Fibroblast of skin of back (primary cell): ENCODE measurements at regions not wholly inside any gene's neighbourhood (a gene's known extent, or its start where the extent isn't known, plus 50 kb on each side); places are given as distances from the start of the nearest gene placed in this dataset.
A peak's percentile ranks its signal among the peaks of the same experiment; 100 is the strongest.

ENCODE experiments used
- DNase-seq: peaks from one replicate; pipeline ENCODE4 v3.0.0-alpha.2; 2013

GRCh38 chr7:88700725-88701124 lies 58.8 kb upstream of the ZNF804B start:
- no peak for DNase-seq

- DNase-seq: no peak
These were observed 65.3 kb upstream of the ZNF804B start for GRCh38 chr7:88694207-88694606.

GRCh38 chr7:88693131-88693530 lies 66.4 kb upstream of the ZNF804B start:
- DNase-seq: no peak

- no peak for DNase-seq
These were observed 67.0 kb upstream of the ZNF804B start for GRCh38 chr7:88692493-88692892.

GRCh38 chr7:88689821-88690220 lies 69.7 kb upstream of the ZNF804B start:
- DNase-seq: no peak

GRCh38 chr7:88688222-88688621 lies 71.3 kb upstream of the ZNF804B start:
- DNase-seq: no peak

- DNase-seq: no peak
These were observed 72.9 kb upstream of the ZNF804B start for GRCh38 chr7:88686468-88687229.

- DNase-seq: no peak
These were observed 77.8 kb upstream of the ZNF804B start for GRCh38 chr7:88681682-88682081.

- DNase-seq: no peak
These were observed 89.0 kb upstream of the ZNF804B start for GRCh38 chr7:88670536-88670935.

- DNase-seq: no peak
These were observed 89.6 kb upstream of the ZNF804B start for GRCh38 chr7:88669913-88670312.

- DNase-seq: no peak
These were observed 90.9 kb upstream of the ZNF804B start for GRCh38 chr7:88668591-88668990.

GRCh38 chr7:88666626-88667025 lies 92.9 kb upstream of the ZNF804B start:
- DNase-seq: no peak

GRCh38 chr7:88665892-88666514 lies 93.5 kb upstream of the ZNF804B start:
- no peak for DNase-seq

- DNase-seq: peak; percentile 79
These were observed 94.8 kb upstream of the ZNF804B start for GRCh38 chr7:88664630-88665233.

- no peak for DNase-seq
These were observed 97.6 kb upstream of the ZNF804B start for GRCh38 chr7:88661921-88662320.

- no peak for DNase-seq
These were observed 111.7 kb upstream of the ZNF804B start for GRCh38 chr7:88647825-88648224.

- no peak for DNase-seq
These were observed 120.9 kb upstream of the ZNF804B start for GRCh38 chr7:88638583-88638982.

- DNase-seq: no peak
These were observed 121.7 kb upstream of the ZNF804B start for GRCh38 chr7:88637795-88638194.

- no peak for DNase-seq
These were observed 124.4 kb upstream of the ZNF804B start for GRCh38 chr7:88635149-88635548.

GRCh38 chr7:88629559-88629958 lies 129.9 kb upstream of the ZNF804B start:
- DNase-seq: no peak

- no peak for DNase-seq
These were observed 131.0 kb upstream of the ZNF804B start for GRCh38 chr7:88628363-88629085.

GRCh38 chr7:88617185-88617584 lies 142.3 kb upstream of the ZNF804B start:
- no peak for DNase-seq

- no peak for DNase-seq
These were observed 144.2 kb upstream of the ZNF804B start for GRCh38 chr7:88615336-88615735.
